SJCRH30 (cell line): ENCODE measurements at regions not wholly inside any gene's neighbourhood (a gene's known extent, or its start where the extent isn't known, plus 50 kb on each side); places are given as distances from the start of the nearest gene placed in this dataset.
"Not testable (repeated sequence)": the region's sequence is repeated elsewhere in the genome, so short reads cannot be mapped to it uniquely, and the experiment has no call there.

Experiments
- DNase-seq, 2 experiments: peaks; one replicate each; pipeline ENCODE4 v3.0.0-alpha.2; 2015 to 2020
- H3K27ac ChIP-seq: fragments of 250-450 bp; sonication (Bioruptor Pico); 2 replicates; pipeline ENCODE4 v1.5.1; 2020; ENCODE audit warnings: mild to moderate bottlenecking, moderate library complexity
- H3K27me3 ChIP-seq: fragments of 250-450 bp; sonication (Bioruptor Pico); 2 replicates; pipeline ENCODE4 v1.5.1; 2020; ENCODE audit warnings: mild to moderate bottlenecking, moderate library complexity
- H3K36me3 ChIP-seq: fragments of 250-450 bp; sonication (Bioruptor Pico); 2 replicates; pipeline ENCODE4 v1.5.1; 2020; ENCODE audit warnings: mild to moderate bottlenecking, moderate library complexity
- H3K4me1 ChIP-seq: fragments of 250-450 bp; sonication (Bioruptor Pico); 2 replicates; pipeline ENCODE4 v1.5.1; 2020; ENCODE audit warnings: mild to moderate bottlenecking, moderate library complexity
- H3K4me3 ChIP-seq: fragments of 250-450 bp; sonication (Bioruptor Pico); 2 replicates; pipeline ENCODE4 v1.5.1; 2020; ENCODE audit warnings: mild to moderate bottlenecking, moderate library complexity
- H3K9me3 ChIP-seq: fragments of 250-450 bp; sonication (Bioruptor Pico); replicated peaks from 2 replicates; pipeline ENCODE4 v1.5.1; 2020; ENCODE audit warnings: mild to moderate bottlenecking, moderate library complexity

DNA sequence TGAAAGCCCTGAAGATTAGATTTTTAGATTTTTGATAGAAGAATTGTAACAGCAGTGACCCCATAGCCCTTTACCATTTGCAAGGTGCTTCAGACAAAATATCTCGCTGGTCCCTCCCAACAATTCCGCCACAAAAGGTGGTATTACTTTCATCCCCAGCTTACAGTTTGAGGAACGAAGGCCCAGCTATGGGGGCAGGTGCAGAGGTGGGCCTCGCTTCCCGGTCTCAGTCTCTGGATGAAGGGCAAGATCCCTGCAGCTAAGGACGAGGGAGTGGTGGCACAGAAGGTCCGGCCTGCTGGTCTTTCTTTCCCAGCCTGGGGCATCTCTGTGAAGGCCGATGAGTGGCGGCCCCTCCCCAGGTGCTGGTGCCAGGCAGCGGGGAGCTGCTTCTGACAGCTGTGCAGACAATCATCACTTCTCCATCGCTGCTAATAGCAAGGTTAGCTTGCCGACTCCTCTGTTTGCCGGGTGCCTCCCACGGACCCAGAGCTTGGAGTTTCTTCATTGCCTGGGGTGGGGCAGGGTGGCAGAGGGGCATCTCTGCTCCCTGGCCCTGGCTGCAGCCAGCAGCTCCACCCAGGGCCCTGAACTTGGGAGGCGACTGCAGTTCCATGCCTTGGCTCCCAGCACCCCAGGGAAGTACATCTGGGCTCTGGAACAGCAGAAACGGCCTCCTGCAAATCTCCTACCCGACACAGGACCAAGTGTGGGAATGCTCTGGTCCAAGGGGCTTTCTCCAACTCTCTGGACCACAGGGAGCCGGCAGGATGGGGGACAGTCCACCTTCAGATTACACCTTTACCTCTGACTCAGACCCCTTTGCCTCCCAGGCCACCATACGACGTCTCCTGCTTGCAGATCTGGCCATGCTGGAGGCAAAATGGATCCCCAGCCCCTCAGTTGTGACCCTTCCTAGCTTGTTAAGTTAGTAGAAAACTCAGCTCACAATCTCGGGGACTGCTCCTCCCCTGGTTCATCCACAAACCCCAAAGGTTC lies 170.5 kb downstream of the TRIM43 start:
- H3K4me1 ChIP-seq, H3K9me3 ChIP-seq, H3K27ac ChIP-seq, DNase-seq, H3K36me3 ChIP-seq, H3K27me3 ChIP-seq, H3K4me3 ChIP-seq: not testable (repeated sequence)

DNA sequence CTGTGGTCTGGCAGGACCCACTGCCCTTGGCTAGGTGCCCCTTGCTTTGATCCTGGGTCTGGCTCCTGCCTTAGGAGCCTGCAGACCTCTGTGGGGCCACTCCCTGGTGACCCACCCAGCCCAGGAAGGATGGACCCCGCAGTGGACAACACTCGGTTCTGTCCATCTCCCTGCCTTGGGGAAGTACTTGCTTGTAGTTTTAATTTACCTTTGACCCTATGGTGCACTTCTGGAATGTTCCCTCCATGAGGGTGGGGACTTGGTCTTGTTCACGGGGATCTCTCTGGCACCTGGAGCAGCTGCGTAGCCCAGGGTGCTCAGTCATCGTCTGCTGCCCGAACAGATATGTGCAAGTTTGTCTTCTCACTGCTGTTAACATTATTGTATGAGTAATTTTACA lies 171.3 kb downstream of the TRIM43 start:
- H3K27ac ChIP-seq, H3K27me3 ChIP-seq, H3K9me3 ChIP-seq, H3K4me3 ChIP-seq, H3K36me3 ChIP-seq, H3K4me1 ChIP-seq, DNase-seq: not testable (repeated sequence)

DNA sequence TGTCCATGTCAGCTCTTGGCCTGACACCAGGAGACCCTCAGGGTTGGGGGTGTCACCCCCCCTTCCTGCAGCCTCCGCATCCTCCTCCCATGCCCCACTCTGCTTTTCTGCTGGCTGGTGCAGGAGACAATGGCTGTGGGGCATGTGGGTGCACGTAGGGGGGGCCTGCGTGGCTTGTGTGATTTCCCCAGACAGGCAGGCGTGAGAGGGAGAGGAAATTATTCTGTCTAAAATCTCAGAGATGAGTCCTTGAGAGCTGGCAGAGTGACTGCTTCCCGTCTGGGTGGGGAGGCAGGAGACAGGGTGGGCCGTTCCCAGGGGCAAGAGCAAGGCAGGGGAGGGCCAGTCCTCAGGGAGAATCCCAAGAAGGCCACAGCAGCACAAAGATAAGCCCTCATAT lies 173.2 kb downstream of the TRIM43 start:
- H3K4me3 ChIP-seq, H3K36me3 ChIP-seq, DNase-seq, H3K27me3 ChIP-seq, H3K4me1 ChIP-seq, H3K27ac ChIP-seq, H3K9me3 ChIP-seq: not testable (repeated sequence)

DNA sequence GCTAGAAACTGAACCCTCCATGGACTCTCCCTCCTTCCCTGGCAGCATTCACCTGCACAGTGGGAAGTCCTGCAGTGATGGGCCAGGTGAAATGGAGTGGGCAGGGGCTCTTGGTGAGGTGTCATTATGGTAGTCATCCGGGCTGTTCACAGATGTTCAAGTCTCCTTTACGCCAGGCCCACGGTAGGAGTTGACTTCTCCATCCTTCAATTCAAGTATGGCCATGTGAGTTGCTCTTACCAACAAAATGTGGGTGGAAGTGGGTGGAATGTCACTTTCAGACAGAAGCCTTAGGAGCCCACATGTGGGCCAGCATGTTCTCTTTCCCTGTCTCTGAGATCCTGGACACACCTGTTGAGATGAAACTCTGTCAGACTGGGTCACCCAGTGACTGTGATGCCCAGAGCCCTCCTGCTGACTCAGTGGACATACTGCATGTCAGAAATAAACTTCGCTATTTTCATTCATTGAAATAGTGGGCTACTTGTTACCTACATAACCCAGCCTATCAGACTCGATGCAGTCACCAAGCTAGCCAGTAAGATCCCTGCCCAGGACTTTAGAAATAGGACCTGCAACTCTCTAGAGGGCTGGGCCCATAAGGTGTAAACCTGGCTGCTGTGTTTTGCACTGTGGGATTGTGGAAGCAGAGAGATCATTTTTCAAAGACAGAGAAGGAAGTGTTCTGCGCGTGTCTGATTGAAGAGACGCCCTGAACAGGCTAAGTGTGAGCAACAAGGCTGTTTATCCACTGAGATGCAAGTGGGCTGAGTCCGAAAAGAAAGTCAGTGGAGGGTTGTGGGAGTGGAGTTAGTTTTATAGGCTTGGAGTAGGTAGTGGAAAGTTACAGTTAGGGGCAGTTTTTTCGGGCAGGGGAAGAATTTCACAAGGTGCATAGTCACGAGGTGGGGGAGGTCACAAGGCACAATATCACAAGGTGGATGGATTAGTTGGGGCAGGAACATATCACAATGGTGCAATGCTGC lies 174.4 kb downstream of the TRIM43 start:
- H3K27ac ChIP-seq, H3K27me3 ChIP-seq, H3K9me3 ChIP-seq, H3K36me3 ChIP-seq, DNase-seq, H3K4me3 ChIP-seq, H3K4me1 ChIP-seq: not testable (repeated sequence)

DNA sequence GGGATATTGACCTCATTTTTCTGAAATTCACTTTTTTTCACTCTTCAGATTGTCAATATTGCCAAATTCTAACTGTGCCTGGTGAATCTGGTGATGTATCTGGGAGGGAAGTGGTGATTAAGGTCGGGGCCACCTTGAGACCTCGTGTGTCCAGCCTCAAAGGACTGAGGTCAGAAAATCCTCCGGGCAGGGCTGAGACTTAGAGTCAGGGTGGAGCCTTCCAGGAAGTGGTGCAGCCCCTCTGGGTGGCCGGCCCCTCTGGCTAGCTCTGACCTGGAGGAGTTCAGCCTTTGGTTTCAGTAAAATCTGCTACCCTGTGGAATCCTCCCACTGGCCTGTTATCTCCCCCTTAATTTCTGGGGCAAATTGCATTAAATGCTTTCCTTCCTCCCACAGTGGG lies 175.7 kb downstream of the TRIM43 start:
- H3K27ac ChIP-seq, H3K27me3 ChIP-seq, H3K9me3 ChIP-seq, H3K4me3 ChIP-seq, H3K4me1 ChIP-seq, DNase-seq, H3K36me3 ChIP-seq: not testable (repeated sequence)

DNA sequence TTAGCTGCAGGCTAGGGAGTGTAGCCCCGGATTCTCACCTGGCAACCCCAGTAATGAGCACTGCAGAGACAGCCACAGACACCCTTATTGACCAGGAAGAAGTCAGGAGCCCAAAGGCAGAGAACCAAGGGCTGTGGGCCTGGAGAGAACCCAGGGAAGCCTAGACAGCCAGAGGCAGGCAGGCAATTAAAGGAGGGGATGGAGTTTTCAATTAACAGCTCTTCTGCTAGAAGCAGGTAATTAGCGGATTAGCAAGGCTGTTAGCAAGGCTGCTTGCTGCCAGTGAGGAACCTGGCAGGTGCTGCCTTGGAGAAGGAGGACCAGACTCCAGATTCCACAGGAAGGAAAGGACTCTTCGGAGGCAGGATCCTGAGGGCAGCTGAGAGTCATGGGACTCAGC lies 176.1 kb downstream of the TRIM43 start:
- H3K9me3 ChIP-seq, DNase-seq: not testable (repeated sequence)

DNA sequence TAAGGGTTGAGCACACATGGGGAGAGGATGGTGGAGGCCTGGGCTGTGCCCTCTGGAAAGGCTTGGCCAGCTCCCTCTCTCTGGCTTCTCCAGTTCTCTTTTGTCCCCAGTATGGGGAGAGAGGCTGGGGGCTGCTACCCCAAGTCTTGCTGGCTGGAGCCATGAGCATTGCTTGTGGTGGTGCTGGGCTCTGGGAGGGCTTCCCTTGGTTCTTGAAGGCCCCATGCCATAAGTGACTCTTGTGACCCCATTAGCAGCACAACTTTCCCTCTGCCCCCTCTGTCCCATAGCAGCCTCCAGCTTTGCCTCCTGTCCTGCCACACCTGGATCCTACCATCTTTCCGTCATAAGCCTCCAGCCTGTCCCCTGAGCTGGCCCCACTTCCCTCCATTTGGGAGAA lies 177.5 kb downstream of the TRIM43 start:
- H3K27ac ChIP-seq, H3K36me3 ChIP-seq, H3K9me3 ChIP-seq, H3K4me1 ChIP-seq, DNase-seq, H3K4me3 ChIP-seq, H3K27me3 ChIP-seq: not testable (repeated sequence)

More for the DNA sequence above, 176.1 kb downstream of the TRIM43 start:
- H3K27ac ChIP-seq, H3K36me3 ChIP-seq, H3K4me1 ChIP-seq, H3K4me3 ChIP-seq, H3K27me3 ChIP-seq: not testable (repeated sequence)

DNA sequence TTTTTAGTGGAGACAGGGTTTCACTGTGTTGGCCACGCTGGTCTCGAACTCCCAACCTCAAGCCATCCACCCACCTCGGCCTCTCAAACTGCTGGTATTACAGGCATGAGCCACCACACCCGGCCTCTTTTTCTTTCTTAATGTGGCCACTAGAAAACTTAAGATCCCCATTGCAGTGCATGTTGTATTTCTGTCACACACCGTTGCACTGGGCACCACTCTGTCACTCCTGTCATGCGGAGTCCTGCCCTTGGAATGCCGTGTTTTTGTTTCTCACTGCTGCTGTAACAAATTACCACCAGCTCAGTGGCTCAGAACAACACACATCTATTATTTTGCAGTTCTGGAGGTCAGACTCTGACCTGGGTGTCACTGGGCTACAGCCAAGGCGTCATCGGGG lies 178.9 kb downstream of the TRIM43 start:
- H3K4me3 ChIP-seq, H3K27me3 ChIP-seq, H3K9me3 ChIP-seq, H3K4me1 ChIP-seq, H3K27ac ChIP-seq, H3K36me3 ChIP-seq, DNase-seq: not testable (repeated sequence)

DNA sequence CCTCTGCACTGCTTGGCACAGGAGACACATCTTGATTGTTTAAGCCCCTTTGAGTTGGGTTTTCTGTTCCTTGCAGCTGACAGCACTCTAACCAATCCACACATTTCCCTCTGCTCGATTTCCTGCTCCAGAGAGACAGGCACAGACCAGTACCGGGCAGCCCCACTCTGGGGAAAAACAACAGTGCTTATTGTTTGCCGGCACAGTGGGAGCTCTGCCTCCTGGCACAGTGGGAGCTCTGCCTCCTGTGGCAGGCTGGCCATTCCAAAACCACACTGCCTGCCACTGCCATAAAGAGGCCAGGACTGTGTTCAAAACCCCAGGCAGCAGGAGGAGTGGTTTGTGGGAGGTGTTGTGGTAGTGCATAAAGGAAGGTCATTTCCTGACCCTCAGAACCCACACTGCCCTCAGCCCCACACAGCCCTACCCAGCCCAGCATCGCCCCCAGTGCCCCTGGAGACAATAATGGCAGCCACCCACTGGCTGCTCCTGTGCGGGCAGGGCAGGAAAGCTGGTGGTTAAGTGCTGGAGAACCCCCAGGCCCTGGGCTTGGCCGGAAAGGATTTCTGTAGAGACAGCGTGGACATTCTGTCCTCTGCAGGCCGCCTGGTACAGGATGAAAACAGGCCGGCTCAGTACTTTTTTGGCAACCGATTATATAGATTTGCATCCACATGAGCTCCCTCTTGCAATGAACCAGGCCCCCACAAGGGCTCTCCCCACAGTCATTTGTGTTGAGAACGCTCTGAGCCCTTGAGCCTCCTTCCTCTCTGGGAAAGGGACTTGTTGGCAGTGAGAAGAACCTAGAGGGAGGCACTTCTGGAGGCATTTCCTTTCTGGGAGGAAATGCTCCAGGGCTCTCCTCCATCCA lies 182.8 kb downstream of the TRIM43 start:
- H3K27ac ChIP-seq, H3K4me1 ChIP-seq, H3K27me3 ChIP-seq, H3K4me3 ChIP-seq, DNase-seq, H3K9me3 ChIP-seq, H3K36me3 ChIP-seq: not testable (repeated sequence)

DNA sequence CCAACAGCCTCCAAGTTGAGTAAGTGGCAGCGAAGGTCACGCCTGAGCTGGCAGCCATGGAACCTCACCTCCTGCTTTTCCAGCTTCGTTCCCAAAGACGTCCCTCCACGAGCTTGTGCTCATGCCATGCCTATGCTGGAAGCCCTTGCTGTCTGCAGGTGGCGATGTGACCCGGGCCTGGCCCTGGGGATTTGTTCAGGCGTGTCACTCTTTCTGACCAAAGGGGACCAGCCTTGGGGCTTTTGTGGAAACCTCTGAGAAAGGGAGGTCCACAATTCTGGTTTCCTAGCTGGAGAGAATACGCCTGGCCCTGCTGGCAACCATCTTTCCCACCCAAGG lies 183.4 kb downstream of the TRIM43 start:
- H3K4me3 ChIP-seq, H3K36me3 ChIP-seq, DNase-seq, H3K4me1 ChIP-seq, H3K27ac ChIP-seq, H3K27me3 ChIP-seq, H3K9me3 ChIP-seq: not testable (repeated sequence)
